Adrenal gland (tissue), 5 donors: ENCODE measurements at regions not wholly inside any gene's neighbourhood (a gene's known extent, or its start where the extent isn't known, plus 50 kb on each side); places are given as distances from the start of the nearest gene placed in this dataset.

Experiments
- POLR2A ChIP-seq, 2 donors: fragments of 450-650 bp; IDR thresholded peaks; one replicate each; pipeline ENCODE4 v1.6.1; 2017; ENCODE audit warnings: antibody characterized with exemption in 2 of 2, mild to moderate bottlenecking in 2 of 2, moderate library complexity in 1 of 2
- TF ChIP-seq, protein P1 (sequence below), 6 experiments: fragments of 450-650 bp in 4 of 6; fragments of 200-600 bp in 2 of 6; sonication (generic) in 1 of 6; IDR thresholded peaks; 1 replicate in 5 of 6; 2 replicates in 1 of 6; pipeline versions ENCODE4 v1.5.1 to v1.8.0; 2016 to 2021; ENCODE audit warnings: antibody characterized with exemption in 6 of 6, mild to moderate bottlenecking in 2 of 6, moderate library complexity in 1 of 6
- donor health status: DM: no; HTN: no; CAD: no.

DNA sequence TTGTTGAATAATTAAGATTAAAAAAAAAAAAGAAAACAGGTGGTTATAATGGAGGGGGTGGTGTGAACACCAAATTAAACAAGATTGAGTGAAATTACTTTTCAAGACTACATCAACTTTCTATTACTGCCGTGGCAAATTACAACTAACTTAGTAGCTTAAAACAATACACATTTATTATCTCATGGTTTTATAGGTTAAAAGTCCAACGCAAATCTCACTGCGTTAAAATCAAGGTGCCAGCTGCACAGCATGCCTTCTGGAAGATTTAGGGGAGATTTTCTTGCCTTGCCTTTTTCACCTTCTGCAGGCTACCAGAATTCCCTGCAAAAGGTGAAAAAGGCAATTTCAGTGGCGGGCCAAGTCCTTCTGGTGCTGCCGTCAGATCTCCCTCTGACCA is 58.5 kb downstream of the ATXN3L start:
- TF ChIP-seq, protein P1, sequence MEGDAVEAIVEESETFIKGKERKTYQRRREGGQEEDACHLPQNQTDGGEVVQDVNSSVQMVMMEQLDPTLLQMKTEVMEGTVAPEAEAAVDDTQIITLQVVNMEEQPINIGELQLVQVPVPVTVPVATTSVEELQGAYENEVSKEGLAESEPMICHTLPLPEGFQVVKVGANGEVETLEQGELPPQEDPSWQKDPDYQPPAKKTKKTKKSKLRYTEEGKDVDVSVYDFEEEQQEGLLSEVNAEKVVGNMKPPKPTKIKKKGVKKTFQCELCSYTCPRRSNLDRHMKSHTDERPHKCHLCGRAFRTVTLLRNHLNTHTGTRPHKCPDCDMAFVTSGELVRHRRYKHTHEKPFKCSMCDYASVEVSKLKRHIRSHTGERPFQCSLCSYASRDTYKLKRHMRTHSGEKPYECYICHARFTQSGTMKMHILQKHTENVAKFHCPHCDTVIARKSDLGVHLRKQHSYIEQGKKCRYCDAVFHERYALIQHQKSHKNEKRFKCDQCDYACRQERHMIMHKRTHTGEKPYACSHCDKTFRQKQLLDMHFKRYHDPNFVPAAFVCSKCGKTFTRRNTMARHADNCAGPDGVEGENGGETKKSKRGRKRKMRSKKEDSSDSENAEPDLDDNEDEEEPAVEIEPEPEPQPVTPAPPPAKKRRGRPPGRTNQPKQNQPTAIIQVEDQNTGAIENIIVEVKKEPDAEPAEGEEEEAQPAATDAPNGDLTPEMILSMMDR (IDR thresholded peaks at IDR 0.05), result no peak
- TF ChIP-seq POLR2A (IDR thresholded peaks at IDR 0.05), result no peak
